Keratinocyte (primary cell): ENCODE measurements at regions not wholly inside any gene's neighbourhood (a gene's known extent, or its start where the extent isn't known, plus 50 kb on each side); places are given as distances from the start of the nearest gene placed in this dataset.

Experiments used
- DNase-seq: peaks from one replicate; pipeline ENCODE4 v3.0.0-alpha.2; 2011; ENCODE audit warnings: low read depth, missing footprints, low spot score
- FAIRE-seq: peaks from 2 replicates; lab custom pipeline; 2011; peaks lifted over from hg19 to GRCh38; lab: Jason Lieb, UNC
- H2AFZ ChIP-seq: 2 replicates; pipeline ENCODE4 v1.6.0; 2012; ENCODE audit warnings: low read length, control low read depth, inconsistent platforms; ENCODE audit not compliant: control insufficient read depth
- H3K27ac ChIP-seq: 2 replicates; pipeline ENCODE4 v1.5.1; 2011; ENCODE audit warnings: low read length; ENCODE audit not compliant: control insufficient read depth, insufficient read depth
- H3K27me3 ChIP-seq: 3 replicates; pipeline ENCODE4 v1.6.0; 2011; ENCODE audit warnings: low read length; ENCODE audit not compliant: control insufficient read depth, insufficient read depth; ENCODE audit errors: extremely low read depth
- H3K36me3 ChIP-seq, 2 experiments: 2 replicates in 1 of 2; 3 replicates in 1 of 2; pipeline ENCODE4 v1.5.1; 2011; ENCODE audit warnings: low read length in 2 of 2, mild to moderate bottlenecking in 1 of 2; ENCODE audit not compliant: control insufficient read depth in 2 of 2, insufficient read depth in 2 of 2; ENCODE audit errors: extremely low read depth in 1 of 2
- H3K4me1 ChIP-seq: 3 replicates; pipeline ENCODE4 v1.5.1; 2011; ENCODE audit warnings: low read length; ENCODE audit not compliant: control insufficient read depth, insufficient read depth; ENCODE audit errors: extremely low read depth
- H3K4me2 ChIP-seq: 3 replicates; pipeline ENCODE4 v1.6.0; 2011; ENCODE audit warnings: low read depth, low read length; ENCODE audit not compliant: control insufficient read depth, insufficient read depth; ENCODE audit errors: extremely low read depth
- H3K4me3 ChIP-seq, 3 experiments: fragments of 200-600 bp in 1 of 3; sonication (generic) in 1 of 3; 2 replicates in 2 of 3; 3 replicates in 1 of 3; pipeline ENCODE4 v1.5.1; 2011 to 2016; ENCODE audit warnings: low read length in 3 of 3, mild to moderate bottlenecking in 3 of 3, control low read depth in 2 of 3, inconsistent platforms in 1 of 3, low read depth in 1 of 3, mixed read lengths in 1 of 3, mixed run types in 1 of 3, moderate library complexity in 1 of 3; ENCODE audit not compliant: control insufficient read depth in 2 of 3, insufficient read depth in 2 of 3; ENCODE audit errors: extremely low read depth in 1 of 3
- H3K79me2 ChIP-seq: 2 replicates; pipeline ENCODE4 v1.6.0; 2012; ENCODE audit warnings: low read length; ENCODE audit not compliant: control insufficient read depth, insufficient read depth
- H3K9ac ChIP-seq: 3 replicates; pipeline ENCODE4 v1.6.0; 2011; ENCODE audit warnings: low read length; ENCODE audit not compliant: control insufficient read depth, insufficient read depth; ENCODE audit errors: extremely low read depth
- H3K9me1 ChIP-seq: 3 replicates; pipeline ENCODE4 v1.6.0; 2011; ENCODE audit warnings: low read length; ENCODE audit not compliant: control insufficient read depth, insufficient read depth; ENCODE audit errors: extremely low read depth
- H3K9me3 ChIP-seq: 2 replicates; pipeline ENCODE4 v1.5.1; 2012; ENCODE audit warnings: low read depth, low read length; ENCODE audit not compliant: control insufficient read depth
- H4K20me1 ChIP-seq: 3 replicates; pipeline ENCODE4 v1.6.0; 2011; ENCODE audit warnings: low read length; ENCODE audit not compliant: control insufficient read depth, insufficient read depth; ENCODE audit errors: extremely low read depth
- EZH2 ChIP-seq: IDR thresholded peaks from one replicate; pipeline ENCODE4 v1.6.1; 2012; ENCODE audit warnings: inconsistent platforms, mild to moderate bottlenecking, low read length, moderate library complexity
- dilution Hi-C: fragments of 300-500 bp; cut with MboI; formaldehyde crosslinking; loops from one replicate; pipeline ENCODE4 v1.7.0; 2020; ENCODE audit warnings: low sequenced_read_pairs; ENCODE audit not compliant: extremely low pct_ligation_motif_present
- TF ChIP-seq, protein P1 (sequence below), 3 experiments: IDR thresholded peaks in 1 of 3; conservative IDR thresholded peaks in 1 of 3; optimal IDR thresholded peaks in 1 of 3; 2 replicates in 2 of 3; 3 replicates in 1 of 3; pipeline versions ENCODE3 to v1.5.1; 2011; ENCODE audit warnings: low read length in 3 of 3, mild to moderate bottlenecking in 3 of 3, moderate library complexity in 2 of 3, control low read depth in 1 of 3, inconsistent platforms in 1 of 3; ENCODE audit not compliant: insufficient read depth in 2 of 3; ENCODE audit errors: extremely low read depth in 1 of 3

DNA sequence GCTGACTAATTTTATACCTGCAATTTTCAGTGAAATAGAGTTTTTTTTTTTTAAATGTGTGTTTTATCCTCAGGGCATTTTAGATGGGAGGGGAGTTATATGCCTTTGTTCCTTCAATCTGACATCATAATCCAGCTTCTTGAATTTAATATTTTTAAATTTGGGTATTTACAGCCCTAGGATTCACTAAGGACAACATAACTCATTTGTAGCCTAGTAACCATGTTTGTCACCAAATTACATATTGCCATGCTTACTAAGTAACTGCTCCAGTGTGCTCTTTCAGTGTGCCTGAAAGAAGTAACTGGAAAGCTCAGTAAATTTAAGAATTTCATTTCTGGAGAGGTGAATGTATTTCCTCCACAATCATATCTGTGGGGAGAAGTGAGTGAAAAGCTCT, 56.8 kb upstream of the DGKB start:
- FAIRE-seq (no peak), DNase-seq (no peak)
- Histone ChIP-seq H3K9me3 (no peaks in the 10 kb centered on the region), H3K27me3 (no peaks in the 10 kb centered on the region), H3K27ac (no peak overlapping the region), H3K9ac (no peak overlapping the region), H3K9me1 (no peaks in the 10 kb centered on the region), H2AFZ (no peak overlapping the region), H3K36me3 (no peaks in the 10 kb centered on the region), H3K4me1 (no peaks in the 10 kb centered on the region), H3K79me2 (no peaks in the 10 kb centered on the region), H3K4me2 (no peak overlapping the region), H3K4me3 (no peak overlapping the region), H4K20me1 (no peaks in the 10 kb centered on the region)
- TF ChIP-seq EZH2: no peak
- TF ChIP-seq, protein P1, sequence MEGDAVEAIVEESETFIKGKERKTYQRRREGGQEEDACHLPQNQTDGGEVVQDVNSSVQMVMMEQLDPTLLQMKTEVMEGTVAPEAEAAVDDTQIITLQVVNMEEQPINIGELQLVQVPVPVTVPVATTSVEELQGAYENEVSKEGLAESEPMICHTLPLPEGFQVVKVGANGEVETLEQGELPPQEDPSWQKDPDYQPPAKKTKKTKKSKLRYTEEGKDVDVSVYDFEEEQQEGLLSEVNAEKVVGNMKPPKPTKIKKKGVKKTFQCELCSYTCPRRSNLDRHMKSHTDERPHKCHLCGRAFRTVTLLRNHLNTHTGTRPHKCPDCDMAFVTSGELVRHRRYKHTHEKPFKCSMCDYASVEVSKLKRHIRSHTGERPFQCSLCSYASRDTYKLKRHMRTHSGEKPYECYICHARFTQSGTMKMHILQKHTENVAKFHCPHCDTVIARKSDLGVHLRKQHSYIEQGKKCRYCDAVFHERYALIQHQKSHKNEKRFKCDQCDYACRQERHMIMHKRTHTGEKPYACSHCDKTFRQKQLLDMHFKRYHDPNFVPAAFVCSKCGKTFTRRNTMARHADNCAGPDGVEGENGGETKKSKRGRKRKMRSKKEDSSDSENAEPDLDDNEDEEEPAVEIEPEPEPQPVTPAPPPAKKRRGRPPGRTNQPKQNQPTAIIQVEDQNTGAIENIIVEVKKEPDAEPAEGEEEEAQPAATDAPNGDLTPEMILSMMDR (optimal IDR thresholded peaks at IDR 0.05 in 1 of 3, IDR thresholded peaks at IDR 0.05 in 1 of 3, conservative IDR thresholded peaks at IDR 0.05 in 1 of 3; ENCODE audit: extremely low read depth in 1 of 3, insufficient read depth in 2 of 3, low read length in 3 of 3): no peak
- dilution Hi-C loops: no loop called here

DNA sequence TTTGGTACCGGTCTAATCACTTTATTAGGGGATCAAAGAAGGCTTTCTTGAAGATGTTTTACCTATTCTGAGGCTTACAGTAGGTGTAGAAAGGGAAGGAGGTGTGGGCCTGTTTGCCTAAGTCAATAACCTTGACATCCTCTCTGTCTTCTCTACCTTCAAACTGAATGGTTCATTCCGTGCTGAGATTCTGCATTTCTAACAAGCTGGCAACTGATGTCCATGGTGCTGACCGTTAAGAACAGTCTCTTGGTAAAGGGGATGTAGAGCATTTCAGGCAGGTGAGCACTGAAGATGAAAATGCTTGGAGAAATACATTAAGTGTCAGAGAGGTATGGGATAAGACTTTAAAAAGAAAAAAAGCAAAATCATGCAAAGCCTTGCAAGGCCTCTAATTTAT, 51.5 kb upstream of the DGKB start:
- H3K4me1 ChIP-seq: no peaks in the 10 kb centered on the region
- no peak overlapping the region for H3K4me2 ChIP-seq
- H2AFZ ChIP-seq: no peak overlapping the region
- no peaks in the 10 kb centered on the region for H4K20me1 ChIP-seq
- H3K4me3 ChIP-seq: no peak overlapping the region
- no peaks in the 10 kb centered on the region for H3K9me1 ChIP-seq
- no peaks in the 10 kb centered on the region for H3K27me3 ChIP-seq
- H3K9ac ChIP-seq: no peak overlapping the region
- H3K9me3 ChIP-seq: no peaks in the 10 kb centered on the region
- no peaks in the 10 kb centered on the region for H3K79me2 ChIP-seq
- TF ChIP-seq, protein P1 (optimal IDR thresholded peaks at IDR 0.05 in 1 of 3, IDR thresholded peaks at IDR 0.05 in 1 of 3, conservative IDR thresholded peaks at IDR 0.05 in 1 of 3; ENCODE audit: extremely low read depth in 1 of 3, insufficient read depth in 2 of 3, low read length in 3 of 3): no peak
- TF ChIP-seq EZH2: no peak
- DNase-seq (no peak), FAIRE-seq (no peak)
- H3K27ac ChIP-seq: no peak overlapping the region
- dilution Hi-C loops: no loop called here
- H3K36me3 ChIP-seq: no peaks in the 10 kb centered on the region
